Neural progenitor cell (in vitro differentiated cells): ENCODE measurements at regions not wholly inside any gene's neighbourhood (a gene's known extent, or its start where the extent isn't known, plus 50 kb on each side); places are given as distances from the start of the nearest gene placed in this dataset.

ENCODE experiments used
- EZH2phosphoT487 ChIP-seq: fragments of 200-600 bp; sonication (generic); IDR thresholded peaks from 2 replicates; pipeline ENCODE4 v1.6.1; 2017; ENCODE audit warnings: antibody characterized with exemption
- TF ChIP-seq, protein P1 (sequence below): fragments of 200-600 bp; sonication (generic); IDR thresholded peaks from 2 replicates; pipeline ENCODE4 v1.5.1; 2017; ENCODE audit warnings: antibody characterized with exemption, mild to moderate bottlenecking

DNA sequence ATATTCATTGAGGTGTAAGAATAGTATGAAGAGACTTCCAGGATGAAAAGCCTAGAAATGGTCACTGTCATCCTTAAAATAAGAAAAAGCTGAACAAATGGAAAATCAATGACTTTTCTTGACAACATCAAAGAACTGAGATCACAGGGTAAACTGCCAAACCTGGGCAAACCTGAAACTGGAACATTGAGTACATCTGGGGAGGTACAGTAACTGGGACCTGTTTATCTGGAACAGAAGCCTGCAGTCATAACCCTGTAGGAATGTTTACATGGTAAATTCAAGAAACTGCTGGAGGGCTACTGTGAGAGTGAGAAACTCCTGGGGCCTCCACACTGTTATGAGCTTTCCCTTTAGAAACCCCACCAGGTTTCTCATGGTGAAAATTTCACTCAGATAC is 130.1 kb upstream of the PIRT start:
- TF ChIP-seq, protein P1, sequence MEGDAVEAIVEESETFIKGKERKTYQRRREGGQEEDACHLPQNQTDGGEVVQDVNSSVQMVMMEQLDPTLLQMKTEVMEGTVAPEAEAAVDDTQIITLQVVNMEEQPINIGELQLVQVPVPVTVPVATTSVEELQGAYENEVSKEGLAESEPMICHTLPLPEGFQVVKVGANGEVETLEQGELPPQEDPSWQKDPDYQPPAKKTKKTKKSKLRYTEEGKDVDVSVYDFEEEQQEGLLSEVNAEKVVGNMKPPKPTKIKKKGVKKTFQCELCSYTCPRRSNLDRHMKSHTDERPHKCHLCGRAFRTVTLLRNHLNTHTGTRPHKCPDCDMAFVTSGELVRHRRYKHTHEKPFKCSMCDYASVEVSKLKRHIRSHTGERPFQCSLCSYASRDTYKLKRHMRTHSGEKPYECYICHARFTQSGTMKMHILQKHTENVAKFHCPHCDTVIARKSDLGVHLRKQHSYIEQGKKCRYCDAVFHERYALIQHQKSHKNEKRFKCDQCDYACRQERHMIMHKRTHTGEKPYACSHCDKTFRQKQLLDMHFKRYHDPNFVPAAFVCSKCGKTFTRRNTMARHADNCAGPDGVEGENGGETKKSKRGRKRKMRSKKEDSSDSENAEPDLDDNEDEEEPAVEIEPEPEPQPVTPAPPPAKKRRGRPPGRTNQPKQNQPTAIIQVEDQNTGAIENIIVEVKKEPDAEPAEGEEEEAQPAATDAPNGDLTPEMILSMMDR, result no peak
- no peak for TF ChIP-seq EZH2phosphoT487
